WTC11 (cell line): ENCODE measurements at regions not wholly inside any gene's neighbourhood (a gene's known extent, or its start where the extent isn't known, plus 50 kb on each side); places are given as distances from the start of the nearest gene placed in this dataset.

Source experiments
- ATF3 ChIP-seq: sonication (generic); formaldehyde crosslinking; conservative IDR thresholded peaks from 2 replicates; pipeline ENCODE4 v1.8.1; 2022; ENCODE audit warnings: mild to moderate bottlenecking, missing genetic modification reagents
- CREB1 ChIP-seq: sonication (generic); formaldehyde crosslinking; IDR thresholded peaks from 2 replicates; pipeline ENCODE4 v1.8.0; 2023; ENCODE audit warnings: mild to moderate bottlenecking, missing genetic modification reagents
- CTCF ChIP-seq: fragments of 200-600 bp; IDR thresholded peaks from 2 replicates; pipeline ENCODE4 v1.8.0; 2022; ENCODE audit warnings: antibody characterized with exemption
- EMX1 ChIP-seq: fragments of 250-450 bp; sonication (Bioruptor Pico); IDR thresholded peaks from 2 replicates; pipeline ENCODE4 v1.8.0; 2021; ENCODE audit warnings: mild to moderate bottlenecking
- ETV6 ChIP-seq: sonication (generic); formaldehyde crosslinking; IDR thresholded peaks from 2 replicates; pipeline ENCODE4 v1.8.1; 2022; ENCODE audit warnings: mild to moderate bottlenecking, missing genetic modification reagents
- FOXP1 ChIP-seq: sonication (generic); formaldehyde crosslinking; IDR thresholded peaks from 2 replicates; pipeline ENCODE4 v1.8.0; 2022; ENCODE audit warnings: missing genetic modification reagents, mild to moderate bottlenecking, moderate library complexity, borderline replicate concordance
- GABPB1 ChIP-seq: sonication (generic); formaldehyde crosslinking; IDR thresholded peaks from 2 replicates; pipeline ENCODE4 v1.8.1; 2023; ENCODE audit warnings: mild to moderate bottlenecking, missing genetic modification reagents
- JUN ChIP-seq: sonication (generic); formaldehyde crosslinking; IDR thresholded peaks from 2 replicates; pipeline ENCODE4 v1.8.0; 2023; ENCODE audit warnings: mild to moderate bottlenecking, missing genetic modification reagents
- KAT7 ChIP-seq: sonication (generic); formaldehyde crosslinking; IDR thresholded peaks from 2 replicates; pipeline ENCODE4 v1.8.1; 2023; ENCODE audit warnings: missing genetic modification reagents, mild to moderate bottlenecking, borderline replicate concordance
- MAX ChIP-seq: sonication (generic); formaldehyde crosslinking; IDR thresholded peaks from 2 replicates; pipeline ENCODE4 v1.8.0; 2022; ENCODE audit warnings: mild to moderate bottlenecking, missing genetic modification reagents
- NFYB ChIP-seq: sonication (generic); formaldehyde crosslinking; conservative IDR thresholded peaks from 2 replicates; pipeline ENCODE4 v1.8.0; 2022; ENCODE audit warnings: low read depth, missing genetic modification reagents
- USF2 ChIP-seq: sonication (generic); formaldehyde crosslinking; IDR thresholded peaks from 2 replicates; pipeline ENCODE4 v1.8.1; 2023; ENCODE audit warnings: mild to moderate bottlenecking, missing genetic modification reagents, moderate library complexity
- ZNF121 ChIP-seq: sonication (generic); formaldehyde crosslinking; IDR thresholded peaks from 2 replicates; pipeline ENCODE4 v1.8.0; 2023; ENCODE audit warnings: missing genetic modification reagents
- ZSCAN18 ChIP-seq: fragments of 250-450 bp; sonication (Bioruptor Pico); IDR thresholded peaks from 2 replicates; pipeline ENCODE4 v2.1.2; 2022; ENCODE audit warnings: mild to moderate bottlenecking, moderate library complexity

- TF ChIP-seq NFYB: no peak
- TF ChIP-seq CTCF: no peak
- TF ChIP-seq USF2 (CRISPR knock-in tag): no peak
- TF ChIP-seq MAX (CRISPR knock-in tag): no peak
- no peak for TF ChIP-seq GABPB1 (CRISPR knock-in tag)
- no peak for TF ChIP-seq KAT7 (CRISPR knock-in tag)
- TF ChIP-seq ETV6 (CRISPR knock-in tag): no peak
- no peak for TF ChIP-seq JUN (CRISPR knock-in tag)
- TF ChIP-seq ZSCAN18: no peak
- no peak for TF ChIP-seq EMX1
- no peak for TF ChIP-seq FOXP1 (CRISPR knock-in tag)
- TF ChIP-seq CREB1 (CRISPR knock-in tag): no peak
- TF ChIP-seq ATF3 (CRISPR knock-in tag): no peak
- TF ChIP-seq ZNF121 (CRISPR knock-in tag): no peak
Observed at GRCh38 chr16:85398688-85399582, 214.2 kb upstream of the GSE1 start.
